Vagina (tissue), 2 donors: ENCODE measurements at regions not wholly inside any gene's neighbourhood (a gene's known extent, or its start where the extent isn't known, plus 50 kb on each side); places are given as distances from the start of the nearest gene placed in this dataset.

Experiments used
- DNase-seq, 2 donors: peaks; one replicate each; pipeline ENCODE4 v3.0.0-alpha.2; 2017; ENCODE audit errors: extremely low spot score in 2 of 2
- H3K27ac ChIP-seq: fragments of 200-600 bp; sonication (generic); one replicate; pipeline ENCODE4 v1.5.1; 2019
- H3K27me3 ChIP-seq: fragments of 200-600 bp; sonication (generic); one replicate; pipeline ENCODE4 v1.5.1; 2019
- H3K36me3 ChIP-seq, 2 donors: fragments of 200-600 bp; sonication (generic); one replicate each; pipeline ENCODE4 v1.5.1; 2017 to 2019
- H3K4me1 ChIP-seq: fragments of 200-600 bp; sonication (generic); one replicate; pipeline ENCODE4 v1.5.1; 2019
- H3K4me3 ChIP-seq, 2 donors: fragments of 200-600 bp; sonication (generic); 1 replicate in 1 of 2; 2 replicates in 1 of 2; pipeline ENCODE4 v1.5.1; 2016 to 2019
- H3K9me3 ChIP-seq: fragments of 200-600 bp; sonication (generic); one replicate; pipeline ENCODE4 v1.5.1; 2019
- POLR2A ChIP-seq, 2 donors: fragments of 450-650 bp; IDR thresholded peaks; one replicate each; pipeline ENCODE4 v1.6.1; 2017; ENCODE audit warnings: antibody characterized with exemption in 2 of 2, mild to moderate bottlenecking in 2 of 2, moderate library complexity in 2 of 2
- POLR2AphosphoS5 ChIP-seq, 2 donors: sonication (generic); formaldehyde crosslinking; IDR thresholded peaks; one replicate each; pipeline ENCODE4 v1.9.0; 2017; ENCODE audit warnings: antibody characterized with exemption in 2 of 2, mild to moderate bottlenecking in 2 of 2, low read depth in 1 of 2; ENCODE audit not compliant: insufficient read depth in 1 of 2
- intact Hi-C: fragments of 100-400 bp; cut with DNase I; formaldehyde crosslinking; loops from one replicate; pipeline ENCODE4 v1.15.1; 2023
- TF ChIP-seq, protein P1 (sequence below), 3 experiments: fragments of 450-650 bp in 2 of 3; fragments of 200-600 bp in 1 of 3; sonication (generic) in 1 of 3; IDR thresholded peaks; one replicate each; pipeline ENCODE4 v1.5.1; 2017 to 2019; ENCODE audit warnings: antibody characterized with exemption in 3 of 3, mild to moderate bottlenecking in 2 of 3, moderate library complexity in 2 of 3

- Histone ChIP-seq H3K4me3 (no peak overlapping the region), H3K9me3 (no peaks in the 10 kb centered on the region), H3K27me3 (no peaks in the 10 kb centered on the region), H3K27ac (no peak overlapping the region), H3K4me1 (no peaks in the 10 kb centered on the region), H3K36me3 (no peaks in the 10 kb centered on the region)
- intact Hi-C loops, result no loop called here
- TF ChIP-seq POLR2A (IDR thresholded peaks at IDR 0.05) (no peak), POLR2AphosphoS5 (IDR thresholded peaks at IDR 0.05; ENCODE audit: insufficient read depth in 1 of 2, low read depth in 1 of 2) (no peak)
- TF ChIP-seq, protein P1, sequence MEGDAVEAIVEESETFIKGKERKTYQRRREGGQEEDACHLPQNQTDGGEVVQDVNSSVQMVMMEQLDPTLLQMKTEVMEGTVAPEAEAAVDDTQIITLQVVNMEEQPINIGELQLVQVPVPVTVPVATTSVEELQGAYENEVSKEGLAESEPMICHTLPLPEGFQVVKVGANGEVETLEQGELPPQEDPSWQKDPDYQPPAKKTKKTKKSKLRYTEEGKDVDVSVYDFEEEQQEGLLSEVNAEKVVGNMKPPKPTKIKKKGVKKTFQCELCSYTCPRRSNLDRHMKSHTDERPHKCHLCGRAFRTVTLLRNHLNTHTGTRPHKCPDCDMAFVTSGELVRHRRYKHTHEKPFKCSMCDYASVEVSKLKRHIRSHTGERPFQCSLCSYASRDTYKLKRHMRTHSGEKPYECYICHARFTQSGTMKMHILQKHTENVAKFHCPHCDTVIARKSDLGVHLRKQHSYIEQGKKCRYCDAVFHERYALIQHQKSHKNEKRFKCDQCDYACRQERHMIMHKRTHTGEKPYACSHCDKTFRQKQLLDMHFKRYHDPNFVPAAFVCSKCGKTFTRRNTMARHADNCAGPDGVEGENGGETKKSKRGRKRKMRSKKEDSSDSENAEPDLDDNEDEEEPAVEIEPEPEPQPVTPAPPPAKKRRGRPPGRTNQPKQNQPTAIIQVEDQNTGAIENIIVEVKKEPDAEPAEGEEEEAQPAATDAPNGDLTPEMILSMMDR (IDR thresholded peaks at IDR 0.05), result no peak
- DNase-seq, result no peak
These were observed 425.2 kb downstream of the TTLL7 start for GRCh38 chr1:83573776-83574175.

- TF ChIP-seq, protein P1 (IDR thresholded peaks at IDR 0.05), result no peak
- no peak for TF ChIP-seq POLR2A (IDR thresholded peaks at IDR 0.05)
- TF ChIP-seq POLR2AphosphoS5 (IDR thresholded peaks at IDR 0.05; ENCODE audit: insufficient read depth in 1 of 2, low read depth in 1 of 2), result no peak
- Histone ChIP-seq H3K27me3 (no peaks in the 10 kb centered on the region), H3K36me3 (no peaks in the 10 kb centered on the region), H3K27ac (no peak overlapping the region), H3K4me3 (no peak overlapping the region), H3K9me3 (no peaks in the 10 kb centered on the region), H3K4me1 (no peaks in the 10 kb centered on the region)
- intact Hi-C loops, result no loop called here
- DNase-seq, result no peak
These were observed 427.4 kb downstream of the TTLL7 start for GRCh38 chr1:83571536-83571935.

DNA sequence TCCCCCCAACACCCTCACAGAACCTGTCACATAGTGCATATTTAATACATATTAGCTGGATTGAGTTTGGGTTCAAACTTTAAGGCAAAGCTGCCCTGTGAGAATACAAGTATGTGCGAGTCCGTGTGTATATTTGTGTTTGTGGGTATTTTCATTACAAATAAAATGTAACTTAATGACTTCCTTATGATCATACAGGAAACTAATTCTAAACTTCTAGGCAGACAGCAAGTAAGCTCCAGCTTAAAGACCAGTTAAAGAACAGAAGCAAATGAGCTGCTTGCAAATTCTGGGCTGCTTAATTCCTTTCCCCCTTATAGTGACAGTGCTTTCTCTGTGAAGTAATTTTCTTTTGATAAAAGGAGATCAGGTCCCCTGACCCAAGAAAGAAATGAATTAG is 437.6 kb downstream of the TTLL7 start:
- Histone ChIP-seq H3K27me3 (no peaks in the 10 kb centered on the region), H3K27ac (no peak overlapping the region), H3K36me3 (no peaks in the 10 kb centered on the region), H3K4me1 (no peaks in the 10 kb centered on the region), H3K4me3 (no peak overlapping the region), H3K9me3 (no peaks in the 10 kb centered on the region)
- TF ChIP-seq POLR2AphosphoS5 (IDR thresholded peaks at IDR 0.05; ENCODE audit: insufficient read depth in 1 of 2, low read depth in 1 of 2), result no peak
- TF ChIP-seq, protein P1 (IDR thresholded peaks at IDR 0.05), result no peak
- TF ChIP-seq POLR2A (IDR thresholded peaks at IDR 0.05), result no peak
- intact Hi-C loops, result no loop called here
- no peak for DNase-seq

DNA sequence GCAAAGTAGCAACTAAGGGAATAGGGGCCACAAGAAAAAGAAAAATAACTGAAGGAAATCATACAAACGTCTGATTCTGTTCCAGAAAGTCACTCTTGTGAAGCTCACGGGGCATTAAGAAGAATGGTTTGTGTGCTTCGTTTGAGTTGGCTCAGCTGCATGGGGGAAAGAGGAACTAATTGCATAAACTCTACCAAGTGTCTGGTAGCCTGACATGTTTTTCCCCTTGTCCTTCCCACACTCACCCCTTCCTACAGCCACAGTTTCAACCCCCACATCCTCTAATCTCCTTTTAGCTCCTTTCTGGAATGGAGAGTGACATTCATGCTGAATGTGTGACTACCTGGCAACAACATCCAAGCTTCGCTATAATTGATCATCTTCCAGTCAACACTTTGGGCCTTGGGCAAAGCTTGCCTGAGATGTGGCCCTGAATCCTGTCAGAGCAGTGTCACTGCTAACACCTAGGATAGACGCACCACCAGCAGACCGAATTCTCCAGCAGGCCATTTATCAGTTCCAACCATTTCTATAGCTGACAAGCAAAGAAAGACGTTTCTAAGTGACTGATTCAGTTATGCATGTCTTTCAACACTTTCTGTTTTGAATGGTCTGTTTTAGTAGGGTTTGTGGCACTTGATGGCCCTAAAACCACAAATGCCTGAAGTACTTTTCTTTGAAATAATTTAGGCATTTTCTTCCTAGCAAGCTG is 439.6 kb downstream of the TTLL7 start:
- no peak for TF ChIP-seq POLR2AphosphoS5 (IDR thresholded peaks at IDR 0.05; ENCODE audit: insufficient read depth in 1 of 2, low read depth in 1 of 2)
- TF ChIP-seq, protein P1 (IDR thresholded peaks at IDR 0.05), result no peak
- no peak for TF ChIP-seq POLR2A (IDR thresholded peaks at IDR 0.05)
- no peak overlapping the region for H3K27ac ChIP-seq
- no peaks in the 10 kb centered on the region for H3K9me3 ChIP-seq
- H3K4me3 ChIP-seq, result no peak overlapping the region
- intact Hi-C loops, result no loop called here
- H3K27me3 ChIP-seq, result no peaks in the 10 kb centered on the region
- no peaks in the 10 kb centered on the region for H3K36me3 ChIP-seq
- H3K4me1 ChIP-seq, result peaks cover 4% of the 10 kb centered on the region
- DNase-seq, result no peak

DNA sequence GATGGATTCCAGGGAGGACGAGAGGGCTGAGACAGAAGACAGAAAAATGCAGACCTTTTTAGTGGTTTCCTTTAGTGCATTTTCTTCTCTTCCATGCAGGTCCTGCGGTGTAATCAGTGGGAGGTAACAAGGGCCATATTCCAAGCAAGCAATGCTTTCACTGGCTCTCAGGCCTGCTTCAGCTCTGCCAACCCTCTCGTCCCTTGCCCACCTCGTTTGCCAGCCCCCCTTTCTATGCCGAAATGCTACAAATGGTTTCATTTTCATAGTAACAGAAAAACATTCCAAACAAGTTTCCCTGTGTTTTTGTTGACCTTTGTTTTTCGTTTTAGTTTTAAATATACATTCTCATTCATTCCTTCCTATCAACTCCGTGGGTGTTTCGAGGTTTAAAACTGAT is 443.1 kb downstream of the TTLL7 start:
- Histone ChIP-seq H3K4me3 (no peak overlapping the region), H3K36me3 (no peaks in the 10 kb centered on the region), H3K27me3 (no peaks in the 10 kb centered on the region), H3K27ac (no peak overlapping the region), H3K4me1 (peaks cover 4% of the 10 kb centered on the region), H3K9me3 (no peaks in the 10 kb centered on the region)
- intact Hi-C loops, result no loop called here
- TF ChIP-seq, protein P1 (IDR thresholded peaks at IDR 0.05), result no peak
- TF ChIP-seq POLR2AphosphoS5 (IDR thresholded peaks at IDR 0.05; ENCODE audit: insufficient read depth in 1 of 2, low read depth in 1 of 2) (no peak), POLR2A (IDR thresholded peaks at IDR 0.05) (no peak)
- DNase-seq, result no peak
